ENCODE measurements at regions not wholly inside any gene's neighbourhood (a gene's known extent, or its start where the extent isn't known, plus 50 kb on each side); places are given as distances from the start of the nearest gene placed in this dataset.

GRCh38 chr10:23742368-23742767, 303.5 kb downstream of the OTUD1 start:
- no peak for ATAC-seq
- H3K4me1 ChIP-seq = no peaks in the 10 kb centered on the region
- no peak overlapping the region for H3K4me3 ChIP-seq
- H3K9me3 ChIP-seq = no peaks in the 10 kb centered on the region
- WGBS (ENCODE audit: insufficient coverage, low coverage, low lambda C conversion rate, missing lambda C conversion rate) = 33% methylated on average over 1 of the region's 2 CpGs
- no peak for TF ChIP-seq POLR2A (IDR thresholded peaks at IDR 0.05)
- no peak for TF ChIP-seq CTCF (IDR thresholded peaks at IDR 0.05)
- intact Hi-C loops (cut with DNase I) = no loop called here
- no peaks in the 10 kb centered on the region for H3K36me3 ChIP-seq
- DNase-seq = no peak
- H3K27me3 ChIP-seq = no peaks in the 10 kb centered on the region
- H3K27ac ChIP-seq = no peak overlapping the region

GRCh38 chr10:23742807-23743206, 303.9 kb downstream of the OTUD1 start:
- Histone ChIP-seq H3K27ac (no peak overlapping the region), H3K36me3 (no peaks in the 10 kb centered on the region), H3K4me1 (no peaks in the 10 kb centered on the region), H3K9me3 (no peaks in the 10 kb centered on the region), H3K27me3 (no peaks in the 10 kb centered on the region), H3K4me3 (no peak overlapping the region)
- no peak for TF ChIP-seq POLR2A (IDR thresholded peaks at IDR 0.05)
- TF ChIP-seq CTCF (IDR thresholded peaks at IDR 0.05) = no peak
- 27% methylated on average over 1 of the region's 1 CpG for WGBS (ENCODE audit: insufficient coverage, low coverage, low lambda C conversion rate, missing lambda C conversion rate)
- no peak for DNase-seq
- ATAC-seq = no peak
- intact Hi-C loops (cut with DNase I) = no loop called here

- no peak for ATAC-seq
- H3K9me3 ChIP-seq = no peaks in the 10 kb centered on the region
- intact Hi-C loops (cut with DNase I) = no loop called here
- DNase-seq = no peak
- no peak overlapping the region for H3K27ac ChIP-seq
- WGBS (ENCODE audit: insufficient coverage, low coverage, low lambda C conversion rate, missing lambda C conversion rate) = 59% methylated on average over 2 of the region's 2 CpGs
- H3K4me1 ChIP-seq = no peaks in the 10 kb centered on the region
- H3K27me3 ChIP-seq = no peaks in the 10 kb centered on the region
- TF ChIP-seq POLR2A (IDR thresholded peaks at IDR 0.05) (no peak), CTCF (IDR thresholded peaks at IDR 0.05) (no peak)
- H3K36me3 ChIP-seq = no peaks in the 10 kb centered on the region
- no peak overlapping the region for H3K4me3 ChIP-seq
These were observed 315.3 kb downstream of the OTUD1 start for GRCh38 chr10:23754179-23754578.

- ATAC-seq (no peak), DNase-seq (no peak)
- H3K4me3 ChIP-seq = no peak overlapping the region
- no peaks in the 10 kb centered on the region for H3K9me3 ChIP-seq
- WGBS (ENCODE audit: insufficient coverage, low coverage, low lambda C conversion rate, missing lambda C conversion rate) = 40% methylated on average over 5 of the region's 5 CpGs
- H3K36me3 ChIP-seq = no peaks in the 10 kb centered on the region
- intact Hi-C loops (cut with DNase I) = no loop called here
- TF ChIP-seq POLR2A (IDR thresholded peaks at IDR 0.05) (no peak), CTCF (IDR thresholded peaks at IDR 0.05) (no peak)
- no peaks in the 10 kb centered on the region for H3K27me3 ChIP-seq
- no peak overlapping the region for H3K27ac ChIP-seq
- no peaks in the 10 kb centered on the region for H3K4me1 ChIP-seq
These were observed 316.1 kb downstream of the OTUD1 start for GRCh38 chr10:23754941-23755340.

- Histone ChIP-seq H3K27me3 (no peaks in the 10 kb centered on the region), H3K9me3 (no peaks in the 10 kb centered on the region), H3K36me3 (no peaks in the 10 kb centered on the region), H3K27ac (no peak overlapping the region), H3K4me1 (no peaks in the 10 kb centered on the region), H3K4me3 (no peak overlapping the region)
- no peak for TF ChIP-seq CTCF (IDR thresholded peaks at IDR 0.05)
- TF ChIP-seq POLR2A (IDR thresholded peaks at IDR 0.05) = no peak
- ATAC-seq (no peak), DNase-seq (no peak)
- 34% methylated on average over 4 of the region's 4 CpGs for WGBS (ENCODE audit: insufficient coverage, low coverage, low lambda C conversion rate, missing lambda C conversion rate)
- intact Hi-C loops (cut with DNase I) = no loop called here
These were observed 316.7 kb downstream of the OTUD1 start for GRCh38 chr10:23755556-23755955.
